CD8-positive, alpha-beta memory T cell (primary cell): ENCODE measurements at regions not wholly inside any gene's neighbourhood (a gene's known extent, or its start where the extent isn't known, plus 50 kb on each side); places are given as distances from the start of the nearest gene placed in this dataset.

Source experiments
- CTCF ChIA-PET: fragments of 350-600 bp; sonication (Branson Sonifier 250); formaldehyde crosslinking; loops from one replicate; lab custom pipeline; 2021; ENCODE audit warnings: antibody characterized with exemption; lab: Charles Lee
- POLR2A ChIA-PET: fragments of 350-600 bp; sonication (Branson Sonifier 250); formaldehyde crosslinking; loops from one replicate; lab custom pipeline; 2021; ENCODE audit warnings: antibody characterized with exemption; lab: Charles Lee
- DNase-seq, 5 donors: peaks; one replicate each; pipeline versions ENCODE4 v3.0.0 to v3.0.0-alpha.2; 2020 to 2022; ENCODE audit warnings: mixed read lengths in 1 of 5
- H3K27ac ChIP-seq: one replicate; pipeline ENCODE4 v1.7.0; 2013; ENCODE audit warnings: low read depth, mild to moderate bottlenecking, low read length, moderate library complexity
- H3K27me3 ChIP-seq: 2 replicates; pipeline ENCODE4 v1.7.0; 2013; ENCODE audit warnings: low read length, mild to moderate bottlenecking; ENCODE audit not compliant: insufficient read depth, poor library complexity, severe bottlenecking
- H3K36me3 ChIP-seq: 2 replicates; pipeline ENCODE4 v1.7.0; 2013; ENCODE audit warnings: mild to moderate bottlenecking, low read length, moderate library complexity; ENCODE audit not compliant: insufficient read depth
- H3K4me1 ChIP-seq: 2 replicates; pipeline ENCODE4 v1.7.0; 2013; ENCODE audit warnings: mild to moderate bottlenecking, low read length, moderate library complexity; ENCODE audit not compliant: insufficient read depth
- H3K4me3 ChIP-seq: 2 replicates; pipeline ENCODE4 v1.7.0; 2013; ENCODE audit warnings: mild to moderate bottlenecking, low read length
- H3K9me3 ChIP-seq: 2 replicates; pipeline ENCODE4 v1.7.0; 2013; ENCODE audit warnings: mild to moderate bottlenecking, low read length
- H3K27ac Mint-ChIP-seq, 8 donors: one replicate each; pipeline ENCODE4 v1.8.0; 2020 to 2021; ENCODE audit warnings: mixed read lengths in 8 of 8, mild to moderate bottlenecking in 6 of 8, inconsistent platforms in 3 of 8, moderate library complexity in 3 of 8
- H3K27me3 Mint-ChIP-seq, 2 donors: one replicate each; pipeline ENCODE4 v1.8.0; 2020 to 2021; ENCODE audit warnings: mixed read lengths in 2 of 2, mild to moderate bottlenecking in 1 of 2, moderate library complexity in 1 of 2
- H3K36me3 Mint-ChIP-seq, 3 donors: one replicate each; pipeline ENCODE4 v1.8.0; 2020 to 2021; ENCODE audit warnings: mixed read lengths in 3 of 3, inconsistent platforms in 1 of 3, mild to moderate bottlenecking in 1 of 3
- H3K4me1 Mint-ChIP-seq, 3 donors: one replicate each; pipeline ENCODE4 v1.8.0; 2020 to 2021; ENCODE audit warnings: mixed read lengths in 3 of 3, inconsistent platforms in 1 of 3, mild to moderate bottlenecking in 1 of 3
- H3K4me3 Mint-ChIP-seq, 7 donors: one replicate each; pipeline ENCODE4 v1.8.0; 2020 to 2021; ENCODE audit warnings: mixed read lengths in 7 of 7, mild to moderate bottlenecking in 6 of 7, moderate library complexity in 4 of 7, inconsistent platforms in 2 of 7
- H3K9me3 Mint-ChIP-seq, 5 donors: one replicate each; pipeline ENCODE4 v1.8.0; 2020 to 2022; ENCODE audit warnings: mixed read lengths in 5 of 5, mild to moderate bottlenecking in 3 of 5, moderate library complexity in 2 of 5, inconsistent platforms in 1 of 5

GRCh38 chr3:191070201-191070600 is 128.8 kb upstream of the OSTN start:
- Mint-ChIP-seq H3K4me3 (no peak overlapping the region), H3K36me3 (no peaks in the 10 kb centered on the region), H3K9me3 (peaks cover 0 to 4% (median 2%) of the 10 kb centered on the region in 5 donors)

GRCh38 chr3:191068946-191069813 is 129.9 kb upstream of the OSTN start:
- no peak for DNase-seq
- Histone ChIP-seq H3K9me3 (no peaks in the 10 kb centered on the region), H3K36me3 (no peaks in the 10 kb centered on the region), H3K4me3 (no peak overlapping the region), H3K27ac (no peak overlapping the region), H3K27me3 (no peaks in the 10 kb centered on the region), H3K4me1 (no peaks in the 10 kb centered on the region)
- Mint-ChIP-seq H3K27ac (no peak overlapping the region), H3K9me3 (peaks cover 0 to 4% (median 2%) of the 10 kb centered on the region in 5 donors), H3K27me3 (no peaks in the 10 kb centered on the region), H3K4me3 (no peak overlapping the region), H3K36me3 (no peaks in the 10 kb centered on the region), H3K4me1 (no peaks in the 10 kb centered on the region)
- CTCF ChIA-PET = no interaction called here
- POLR2A ChIA-PET = no interaction called here

More at GRCh38 chr3:191070201-191070600, 128.8 kb upstream of the OSTN start:
- Mint-ChIP-seq H3K27me3 (no peaks in the 10 kb centered on the region), H3K4me1 (no peaks in the 10 kb centered on the region), H3K27ac (no peak overlapping the region)
- H3K4me3 ChIP-seq = no peak overlapping the region
- POLR2A ChIA-PET = no interaction called here
- H3K36me3 ChIP-seq = no peaks in the 10 kb centered on the region
- DNase-seq = no peak
- CTCF ChIA-PET = no interaction called here
- H3K9me3 ChIP-seq = no peaks in the 10 kb centered on the region
- no peaks in the 10 kb centered on the region for H3K27me3 ChIP-seq
- no peaks in the 10 kb centered on the region for H3K4me1 ChIP-seq
- no peak overlapping the region for H3K27ac ChIP-seq

- no peak overlapping the region for H3K27ac Mint-ChIP-seq
- Histone ChIP-seq H3K27ac (no peak overlapping the region), H3K4me1 (no peaks in the 10 kb centered on the region), H3K9me3 (no peaks in the 10 kb centered on the region), H3K4me3 (no peak overlapping the region), H3K27me3 (no peaks in the 10 kb centered on the region), H3K36me3 (no peaks in the 10 kb centered on the region)
- H3K27me3 Mint-ChIP-seq = no peaks in the 10 kb centered on the region
- DNase-seq = no peak
- H3K9me3 Mint-ChIP-seq = peaks cover 0 to 3% (median 2%) of the 10 kb centered on the region in 5 donors
- no peaks in the 10 kb centered on the region for H3K4me1 Mint-ChIP-seq
- POLR2A ChIA-PET = no interaction called here
- no peaks in the 10 kb centered on the region for H3K36me3 Mint-ChIP-seq
- no peak overlapping the region for H3K4me3 Mint-ChIP-seq
- CTCF ChIA-PET = no interaction called here
These were observed 132.4 kb upstream of the OSTN start for GRCh38 chr3:191066669-191067068.

- POLR2A ChIA-PET = no interaction called here
- Mint-ChIP-seq H3K4me1 (no peaks in the 10 kb centered on the region), H3K27me3 (no peaks in the 10 kb centered on the region), H3K27ac (no peak overlapping the region), H3K9me3 (peaks cover 0 to 3% (median 2%) of the 10 kb centered on the region in 5 donors), H3K36me3 (no peaks in the 10 kb centered on the region), H3K4me3 (no peak overlapping the region)
- DNase-seq = no peak
- Histone ChIP-seq H3K27me3 (no peaks in the 10 kb centered on the region), H3K36me3 (no peaks in the 10 kb centered on the region), H3K4me3 (no peak overlapping the region), H3K9me3 (no peaks in the 10 kb centered on the region), H3K4me1 (no peaks in the 10 kb centered on the region), H3K27ac (no peak overlapping the region)
- CTCF ChIA-PET = no interaction called here
These were observed 133.7 kb upstream of the OSTN start for GRCh38 chr3:191065181-191065805.

GRCh38 chr3:191051037-191051436 is 148.0 kb upstream of the OSTN start:
- H3K27ac Mint-ChIP-seq = no peak overlapping the region
- no peak overlapping the region for H3K4me3 Mint-ChIP-seq
- no peaks in the 10 kb centered on the region for H3K36me3 ChIP-seq
- peaks cover 0 to 6% (median 2%) of the 10 kb centered on the region in 5 donors for H3K9me3 Mint-ChIP-seq
- no peaks in the 10 kb centered on the region for H3K9me3 ChIP-seq
- no peaks in the 10 kb centered on the region for H3K27me3 ChIP-seq
- peaks cover 0 to 3% of the 10 kb centered on the region in 2 donors for H3K27me3 Mint-ChIP-seq
- no peak for DNase-seq
- no peaks in the 10 kb centered on the region for H3K36me3 Mint-ChIP-seq
- no peak overlapping the region for H3K4me3 ChIP-seq
- no peaks in the 10 kb centered on the region for H3K4me1 ChIP-seq
- ChIA-PET POLR2A (no interaction called here), CTCF (no interaction called here)
- no peaks in the 10 kb centered on the region for H3K4me1 Mint-ChIP-seq
- no peak overlapping the region for H3K27ac ChIP-seq

- Mint-ChIP-seq H3K27me3 (peaks cover 0 to 3% of the 10 kb centered on the region in 2 donors), H3K9me3 (peaks cover 0 to 15% (median 2%) of the 10 kb centered on the region in 5 donors), H3K36me3 (no peaks in the 10 kb centered on the region), H3K4me1 (no peaks in the 10 kb centered on the region), H3K27ac (no peak overlapping the region), H3K4me3 (no peak overlapping the region)
- DNase-seq = no peak
- H3K4me1 ChIP-seq = no peaks in the 10 kb centered on the region
- no peaks in the 10 kb centered on the region for H3K9me3 ChIP-seq
- H3K4me3 ChIP-seq = no peak overlapping the region
- POLR2A ChIA-PET = no interaction called here
- no peaks in the 10 kb centered on the region for H3K36me3 ChIP-seq
- no peak overlapping the region for H3K27ac ChIP-seq
- CTCF ChIA-PET = no interaction called here
- H3K27me3 ChIP-seq = no peaks in the 10 kb centered on the region
These were observed 151.1 kb upstream of the OSTN start for GRCh38 chr3:191047930-191048329.

- no peaks in the 10 kb centered on the region for H3K27me3 Mint-ChIP-seq
- no peak overlapping the region for H3K4me3 Mint-ChIP-seq
- DNase-seq = no peak
- no peaks in the 10 kb centered on the region for H3K36me3 Mint-ChIP-seq
- H3K9me3 ChIP-seq = no peaks in the 10 kb centered on the region
- no peak overlapping the region for H3K27ac ChIP-seq
- H3K4me1 ChIP-seq = no peaks in the 10 kb centered on the region
- H3K4me1 Mint-ChIP-seq = no peaks in the 10 kb centered on the region
- no peaks in the 10 kb centered on the region for H3K36me3 ChIP-seq
- H3K4me3 ChIP-seq = no peak overlapping the region
- no peaks in the 10 kb centered on the region for H3K27me3 ChIP-seq
- H3K27ac Mint-ChIP-seq = no peak overlapping the region
- ChIA-PET POLR2A (no interaction called here), CTCF (no interaction called here)
- no peaks in the 10 kb centered on the region for H3K9me3 Mint-ChIP-seq
These were observed 168.1 kb upstream of the OSTN start for GRCh38 chr3:191030929-191031328.

GRCh38 chr3:191030491-191030890 is 168.0 kb upstream of the GMNC start:
- H3K9me3 Mint-ChIP-seq = no peaks in the 10 kb centered on the region
- no peak for DNase-seq
- H3K27ac Mint-ChIP-seq = no peak overlapping the region
- no peaks in the 10 kb centered on the region for H3K4me1 Mint-ChIP-seq
- H3K4me3 Mint-ChIP-seq = no peak overlapping the region
- no peaks in the 10 kb centered on the region for H3K36me3 Mint-ChIP-seq
- ChIA-PET CTCF (no interaction called here), POLR2A (no interaction called here)
- Histone ChIP-seq H3K27me3 (no peaks in the 10 kb centered on the region), H3K27ac (no peak overlapping the region), H3K4me1 (no peaks in the 10 kb centered on the region), H3K4me3 (no peak overlapping the region), H3K9me3 (no peaks in the 10 kb centered on the region), H3K36me3 (no peaks in the 10 kb centered on the region)
- H3K27me3 Mint-ChIP-seq = no peaks in the 10 kb centered on the region
